HK-2 (cell line): ENCODE measurements at regions not wholly inside any gene's neighbourhood (a gene's known extent, or its start where the extent isn't known, plus 50 kb on each side); places are given as distances from the start of the nearest gene placed in this dataset.
"Not testable (repeated sequence)": the region's sequence is repeated elsewhere in the genome, so short reads cannot be mapped to it uniquely, and the experiment has no call there.

Source experiments
- DNase-seq: peaks from one replicate; pipeline ENCODE4 v3.0.0-alpha.2; 2018; ENCODE audit not compliant: unreplicated experiment

DNA sequence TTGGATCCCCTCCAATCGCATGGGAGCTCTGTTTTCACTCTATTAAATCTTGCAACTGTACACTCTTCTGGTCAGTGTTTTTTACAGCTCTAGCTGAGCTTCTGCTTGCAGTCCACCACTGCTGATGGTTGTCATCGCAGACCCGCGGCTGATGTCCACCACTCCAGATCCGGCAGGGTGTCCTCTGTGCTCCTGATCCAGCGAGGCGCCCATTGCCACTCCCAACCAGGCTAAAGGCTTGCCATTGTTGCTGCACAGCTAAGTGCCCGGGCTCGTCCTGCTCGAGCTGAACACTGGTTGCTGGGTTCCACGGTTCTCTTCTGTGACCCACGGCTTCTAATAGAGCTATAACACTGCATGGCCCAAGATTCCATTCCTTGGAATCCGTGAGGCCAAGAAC is 70.7 kb upstream of the NCAM2 start:
- not testable (repeated sequence) for DNase-seq

DNA sequence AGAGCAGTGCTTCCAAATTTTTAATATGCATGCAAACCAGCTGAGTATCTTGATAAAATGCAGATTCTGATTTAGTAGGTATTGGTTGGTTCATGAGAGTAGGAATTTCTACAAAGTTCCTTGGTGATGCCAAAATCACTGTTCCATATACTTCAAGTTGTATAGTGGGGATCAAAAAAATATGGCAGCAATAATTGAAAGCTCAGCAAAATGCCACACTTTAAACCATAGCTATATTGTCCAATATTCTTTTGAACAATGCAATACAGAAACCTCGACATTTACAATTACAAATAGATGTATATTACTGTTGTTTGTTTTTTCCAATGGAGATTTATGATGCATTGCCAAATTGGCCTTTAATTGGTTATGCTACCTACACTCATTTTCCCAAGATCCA is 55.7 kb upstream of the NCAM2 start:
- DNase-seq, result no peak

- DNase-seq, result no peak
Measured at GRCh38 chr21:20943561-20943997, 54.6 kb upstream of the NCAM2 start.

DNA sequence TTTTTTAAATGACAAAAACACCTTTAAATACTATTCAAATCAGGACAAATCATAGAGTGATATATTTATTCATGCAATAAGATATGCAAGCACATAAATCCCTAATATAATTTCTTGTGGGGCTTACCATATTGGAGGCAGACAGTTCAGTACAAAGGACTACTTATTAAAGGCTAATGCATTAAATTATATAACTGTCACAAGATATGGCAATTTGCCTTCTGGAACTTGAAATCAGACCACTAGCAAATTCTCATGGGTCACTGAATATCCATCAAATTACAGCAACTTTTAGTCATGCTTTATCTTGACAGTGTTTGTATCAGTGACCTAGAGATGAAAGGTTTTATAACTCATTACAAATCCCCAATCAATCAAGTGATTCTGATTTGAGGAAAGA is 54.1 kb upstream of the NCAM2 start:
- DNase-seq, result no peak

DNA sequence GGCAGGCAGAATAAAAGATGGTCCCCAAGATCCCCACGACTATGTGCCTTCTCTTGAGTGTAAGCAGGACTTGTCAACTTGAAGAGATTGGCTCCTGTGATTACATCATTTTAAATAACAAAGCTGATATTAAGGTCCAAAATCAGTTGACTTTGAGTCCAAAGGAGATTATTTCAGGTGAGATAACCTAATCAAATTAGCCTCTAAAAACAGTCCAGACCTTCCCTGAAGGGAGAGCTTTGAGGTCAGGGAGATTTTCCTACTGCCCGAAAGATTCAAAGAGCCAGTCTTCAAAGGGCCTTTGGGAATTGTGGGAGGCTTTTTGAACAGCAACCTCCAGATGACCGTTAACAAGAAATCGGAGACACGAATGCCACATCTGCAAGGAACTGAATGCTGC is 51.5 kb upstream of the NCAM2 start:
- no peak for DNase-seq
